ENCODE measurements at regions not wholly inside any gene's neighbourhood (a gene's known extent, or its start where the extent isn't known, plus 50 kb on each side); places are given as distances from the start of the nearest gene placed in this dataset.

GRCh38 chr20:40525351-40525750 is 163.7 kb downstream of the MAFB start:
- Histone ChIP-seq H3K36me3 (ENCODE audit: low read depth) (no peaks in the 10 kb centered on the region), H3K4me3 (no peak overlapping the region), H3K9me3 (no peaks in the 10 kb centered on the region), H3K4me1 (ENCODE audit: low read depth) (no peaks in the 10 kb centered on the region)
- no peak for ATAC-seq
- no peak for DNase-seq
- TF ChIP-seq CTCF (IDR thresholded peaks at IDR 0.05) = no peak
- intact Hi-C loops (cut with DNase I, micrococcal nuclease) = no loop called here

DNA sequence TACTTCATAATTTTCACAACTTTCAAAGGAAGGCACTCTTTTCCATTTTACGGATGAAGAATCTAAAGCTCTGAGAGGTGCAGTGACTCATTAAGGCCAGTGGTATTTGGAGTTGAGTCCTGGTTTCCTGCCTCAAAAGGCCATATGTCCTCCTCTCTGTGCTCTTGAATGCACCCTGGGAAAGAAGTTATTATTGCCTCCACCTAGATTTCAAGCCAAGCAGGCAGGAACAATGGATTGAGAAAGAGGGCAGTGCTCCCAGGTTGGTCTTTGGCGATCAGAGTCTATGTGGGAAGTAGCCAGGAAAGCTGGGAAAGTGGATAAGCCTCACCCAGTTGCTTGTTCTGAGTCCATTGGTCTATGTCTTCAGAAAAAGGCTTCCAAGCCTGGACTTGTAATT is 165.0 kb downstream of the MAFB start:
- TF ChIP-seq CTCF (IDR thresholded peaks at IDR 0.05) = no peak
- no peak for DNase-seq
- intact Hi-C loops (cut with DNase I, micrococcal nuclease) = no loop called here

GRCh38 chr20:40522405-40522804 is 166.6 kb downstream of the MAFB start:
- no peak for DNase-seq
- no peak for ATAC-seq
- TF ChIP-seq CTCF (IDR thresholded peaks at IDR 0.05) = no peak
- Histone ChIP-seq H3K4me3 (no peak overlapping the region), H3K36me3 (ENCODE audit: low read depth) (no peaks in the 10 kb centered on the region), H3K9me3 (no peaks in the 10 kb centered on the region), H3K4me1 (ENCODE audit: low read depth) (no peaks in the 10 kb centered on the region)
- intact Hi-C loops (cut with DNase I, micrococcal nuclease) = no loop called here

More for the DNA sequence above, 165.0 kb downstream of the MAFB start:
- no peak for ATAC-seq
- no peak overlapping the region for H3K4me3 ChIP-seq
- H3K36me3 ChIP-seq (ENCODE audit: low read depth) = no peaks in the 10 kb centered on the region
- no peaks in the 10 kb centered on the region for H3K4me1 ChIP-seq (ENCODE audit: low read depth)
- H3K9me3 ChIP-seq = no peaks in the 10 kb centered on the region

DNA sequence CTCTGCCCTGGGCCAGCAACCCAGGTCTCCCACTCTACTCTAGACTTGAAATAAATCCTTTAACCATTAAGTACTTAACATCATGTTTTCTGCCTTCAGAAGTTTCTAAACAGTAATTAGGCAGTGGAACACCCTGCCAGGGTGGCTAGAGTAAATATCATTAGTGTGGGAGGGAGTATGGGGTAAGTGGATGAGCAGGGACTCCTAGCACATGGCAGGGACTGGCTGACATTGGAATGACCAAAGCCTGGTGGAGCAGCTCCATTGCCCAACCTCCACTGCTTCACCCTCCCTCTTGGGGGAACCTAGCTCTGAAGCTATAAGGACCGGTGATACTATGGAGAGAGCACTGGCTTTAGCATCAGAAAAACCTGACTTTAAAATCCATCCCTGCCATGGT is 167.1 kb downstream of the MAFB start:
- DNase-seq = no peak
- Histone ChIP-seq H3K9me3 (no peaks in the 10 kb centered on the region), H3K4me1 (ENCODE audit: low read depth) (no peaks in the 10 kb centered on the region), H3K36me3 (ENCODE audit: low read depth) (no peaks in the 10 kb centered on the region), H3K4me3 (no peak overlapping the region)
- intact Hi-C loops (cut with DNase I, micrococcal nuclease) = no loop called here
- no peak for TF ChIP-seq CTCF (IDR thresholded peaks at IDR 0.05)
- ATAC-seq = no peak

- DNase-seq = no peak
- H3K4me1 ChIP-seq (ENCODE audit: low read depth) = no peaks in the 10 kb centered on the region
- H3K9me3 ChIP-seq = no peaks in the 10 kb centered on the region
- no peaks in the 10 kb centered on the region for H3K36me3 ChIP-seq (ENCODE audit: low read depth)
- intact Hi-C loops (cut with DNase I, micrococcal nuclease) = no loop called here
- TF ChIP-seq CTCF (IDR thresholded peaks at IDR 0.05) = no peak
- H3K4me3 ChIP-seq = no peak overlapping the region
- peak; percentile 18 for ATAC-seq
Measured at GRCh38 chr20:40519918-40520317, 169.1 kb downstream of the MAFB start.

DNA sequence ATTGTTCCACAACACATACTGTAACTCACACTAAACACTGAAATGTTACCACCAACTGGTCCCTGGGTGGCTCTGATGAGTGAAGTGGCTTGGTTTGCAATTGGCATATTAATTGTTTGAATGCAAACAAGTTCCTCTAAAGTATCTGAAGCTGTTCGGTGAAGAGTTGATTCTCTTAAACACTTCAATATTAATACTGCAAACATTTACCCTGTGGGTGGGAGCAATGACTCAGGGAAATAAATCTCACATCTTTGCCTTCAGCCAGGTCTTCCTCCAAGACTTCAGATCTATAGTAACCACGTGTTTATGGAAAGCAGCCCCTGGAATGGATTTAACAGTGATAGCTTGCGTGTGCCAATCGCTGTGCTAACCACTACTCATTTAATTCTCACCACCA is 176.0 kb downstream of the MAFB start:
- DNase-seq (no peak), ATAC-seq (no peak)
- no peaks in the 10 kb centered on the region for H3K9me3 ChIP-seq
- no peak overlapping the region for H3K4me3 ChIP-seq
- H3K4me1 ChIP-seq (ENCODE audit: low read depth) = no peaks in the 10 kb centered on the region
- no peak for TF ChIP-seq CTCF (IDR thresholded peaks at IDR 0.05)
- intact Hi-C loops (cut with DNase I, micrococcal nuclease) = no loop called here
- H3K36me3 ChIP-seq (ENCODE audit: low read depth) = no peaks in the 10 kb centered on the region
